Stomach smooth muscle (tissue), 2 donors: ENCODE measurements at regions not wholly inside any gene's neighbourhood (a gene's known extent, or its start where the extent isn't known, plus 50 kb on each side); places are given as distances from the start of the nearest gene placed in this dataset.
"Not testable (repeated sequence)": the region's sequence is repeated elsewhere in the genome, so short reads cannot be mapped to it uniquely, and the experiment has no call there.

Experiments used
- H3K27ac ChIP-seq: one replicate; pipeline ENCODE4 v1.7.0; 2013; ENCODE audit warnings: mild to moderate bottlenecking, low read length, inconsistent platforms
- H3K27me3 ChIP-seq, 2 donors: one replicate each; pipeline ENCODE4 v1.7.0; 2013; ENCODE audit warnings: low read length in 2 of 2; ENCODE audit not compliant: insufficient read depth in 2 of 2, control insufficient read depth in 1 of 2
- H3K36me3 ChIP-seq, 2 donors: one replicate each; pipeline ENCODE4 v1.7.0; 2013; ENCODE audit warnings: low read length in 2 of 2; ENCODE audit not compliant: control insufficient read depth in 2 of 2, insufficient read depth in 2 of 2
- H3K4me1 ChIP-seq: one replicate; pipeline ENCODE4 v1.7.0; 2013; ENCODE audit warnings: low read length; ENCODE audit not compliant: control insufficient read depth, insufficient read depth
- H3K4me3 ChIP-seq, 2 donors: one replicate each; pipeline ENCODE4 v1.7.0; 2013; ENCODE audit warnings: low read length in 2 of 2
- H3K9ac ChIP-seq, 2 donors: one replicate each; pipeline ENCODE4 v1.7.0; 2013; ENCODE audit warnings: low read length in 2 of 2, mild to moderate bottlenecking in 1 of 2
- H3K9me3 ChIP-seq, 2 donors: one replicate each; pipeline ENCODE4 v1.7.0; 2013; ENCODE audit warnings: low read length in 2 of 2; ENCODE audit not compliant: control insufficient read depth in 2 of 2
- donor health status: healthy.
- donor health status: Pancreatic carcinoma.

DNA sequence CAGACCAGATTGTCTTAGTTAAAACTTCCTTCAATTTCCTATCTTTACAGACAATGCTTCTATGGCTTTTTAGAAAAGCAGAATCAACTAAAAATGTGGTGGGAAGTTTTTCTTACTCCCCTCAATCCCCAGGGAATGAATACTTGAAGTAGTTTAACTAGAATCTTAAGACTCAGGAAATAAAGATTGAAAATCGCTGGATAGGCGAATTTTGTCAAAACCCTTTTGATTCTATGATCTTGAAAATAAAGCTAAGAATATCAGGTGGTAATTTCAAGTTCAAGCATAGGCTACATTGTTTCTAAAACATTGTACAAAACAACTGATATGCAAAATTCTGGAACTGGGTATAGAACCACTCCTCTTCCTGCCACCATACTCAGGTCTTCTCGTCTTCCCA lies 276.5 kb upstream of the GK2 start:
- H3K4me3 ChIP-seq = no peak overlapping the region
- H3K36me3 ChIP-seq = no peaks in the 10 kb centered on the region
- no peaks in the 10 kb centered on the region for H3K9me3 ChIP-seq
- no peak overlapping the region for H3K9ac ChIP-seq
- H3K4me1 ChIP-seq = peaks cover 6% of the 10 kb centered on the region
- no peaks in the 10 kb centered on the region for H3K27me3 ChIP-seq
- no peak overlapping the region for H3K27ac ChIP-seq

DNA sequence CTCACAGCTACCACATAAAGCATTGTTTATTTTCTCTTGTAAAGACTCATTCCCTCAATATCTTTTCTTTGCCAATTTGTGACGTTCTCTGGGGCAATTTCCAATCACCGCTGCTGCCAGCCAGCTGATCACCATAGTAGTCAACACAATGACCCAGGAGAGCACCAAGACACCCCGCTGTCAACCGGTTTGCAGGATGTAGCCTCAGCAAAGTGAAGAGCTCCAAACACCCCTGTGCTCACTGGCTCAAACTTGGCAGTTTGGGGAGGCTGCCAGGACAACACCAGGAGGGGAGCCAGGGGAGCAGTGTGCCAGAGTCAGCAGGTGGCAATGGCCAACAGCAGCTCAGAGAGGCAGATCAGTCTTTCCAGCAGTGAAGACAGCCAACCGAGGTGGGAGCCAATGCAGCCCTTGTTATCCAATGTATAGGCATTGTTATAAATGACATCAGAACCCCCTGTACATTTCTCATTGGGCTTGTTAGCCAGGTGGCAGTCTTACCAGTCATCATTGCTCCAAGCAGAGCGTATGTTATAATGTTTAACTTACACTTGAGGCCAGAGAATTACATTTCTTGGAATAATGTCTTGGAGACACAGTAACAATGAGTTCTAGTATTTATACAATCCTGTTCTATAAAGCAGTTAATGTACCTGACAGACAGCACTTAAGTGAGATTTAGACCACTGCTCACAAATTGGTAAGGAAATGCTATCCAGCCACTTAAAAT lies 274.9 kb upstream of the GK2 start:
- no peaks in the 10 kb centered on the region for H3K36me3 ChIP-seq
- peak overlapping the region; percentile 3 for H3K4me3 ChIP-seq
- H3K4me1 ChIP-seq = peaks cover 6% of the 10 kb centered on the region
- H3K27ac ChIP-seq = peak overlapping the region; percentile 32
- H3K9ac ChIP-seq = no peak overlapping the region
- no peaks in the 10 kb centered on the region for H3K9me3 ChIP-seq
- no peaks in the 10 kb centered on the region for H3K27me3 ChIP-seq

DNA sequence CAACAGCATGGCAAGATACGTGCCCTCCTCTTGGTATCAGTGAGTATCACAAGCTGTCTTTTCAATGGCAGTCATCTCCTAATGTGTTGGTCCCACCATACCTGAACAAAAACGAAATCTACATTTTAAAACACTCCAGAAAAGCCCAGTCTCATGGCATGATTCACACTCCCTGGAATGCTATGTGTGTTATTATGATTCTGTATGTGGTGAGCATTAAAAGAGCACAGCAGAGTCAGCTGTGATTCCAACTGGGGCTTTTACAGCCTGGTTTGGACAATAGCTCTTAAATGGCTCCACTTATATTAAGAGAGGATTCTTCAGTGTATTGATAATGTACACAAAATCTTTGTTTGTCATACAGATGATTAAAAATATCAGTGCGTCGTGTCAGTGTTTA lies 274.1 kb upstream of the GK2 start:
- Histone ChIP-seq H3K4me1 (peaks cover 6% of the 10 kb centered on the region), H3K27ac (no peak overlapping the region), H3K36me3 (no peaks in the 10 kb centered on the region), H3K9ac (no peak overlapping the region), H3K9me3 (no peaks in the 10 kb centered on the region), H3K4me3 (peak overlapping the region in 1 of 2 donors; percentile 3), H3K27me3 (no peaks in the 10 kb centered on the region)

DNA sequence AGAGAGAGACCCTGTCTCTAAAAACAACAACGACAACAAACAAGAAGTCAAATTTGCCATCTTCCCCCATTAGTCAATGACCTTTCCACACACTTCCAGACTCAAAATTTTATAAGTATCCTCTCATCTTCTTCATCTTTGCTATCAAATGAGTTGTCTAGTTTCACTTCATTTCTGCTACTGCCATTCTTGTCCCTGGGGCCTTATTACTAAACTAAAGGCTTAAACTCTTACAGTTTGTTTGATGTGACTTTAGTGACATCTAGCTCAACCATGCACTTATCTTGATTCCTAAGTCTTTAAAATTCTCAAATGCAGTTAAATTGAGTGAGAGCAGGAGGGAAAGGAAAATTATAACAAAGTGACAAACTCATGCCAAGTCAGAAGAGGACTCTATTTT lies 271.8 kb upstream of the GK2 start:
- Histone ChIP-seq H3K4me1 (peaks cover 6% of the 10 kb centered on the region), H3K9me3 (no peaks in the 10 kb centered on the region), H3K36me3 (no peaks in the 10 kb centered on the region), H3K4me3 (no peak overlapping the region), H3K9ac (no peak overlapping the region), H3K27ac (no peak overlapping the region), H3K27me3 (no peaks in the 10 kb centered on the region)

DNA sequence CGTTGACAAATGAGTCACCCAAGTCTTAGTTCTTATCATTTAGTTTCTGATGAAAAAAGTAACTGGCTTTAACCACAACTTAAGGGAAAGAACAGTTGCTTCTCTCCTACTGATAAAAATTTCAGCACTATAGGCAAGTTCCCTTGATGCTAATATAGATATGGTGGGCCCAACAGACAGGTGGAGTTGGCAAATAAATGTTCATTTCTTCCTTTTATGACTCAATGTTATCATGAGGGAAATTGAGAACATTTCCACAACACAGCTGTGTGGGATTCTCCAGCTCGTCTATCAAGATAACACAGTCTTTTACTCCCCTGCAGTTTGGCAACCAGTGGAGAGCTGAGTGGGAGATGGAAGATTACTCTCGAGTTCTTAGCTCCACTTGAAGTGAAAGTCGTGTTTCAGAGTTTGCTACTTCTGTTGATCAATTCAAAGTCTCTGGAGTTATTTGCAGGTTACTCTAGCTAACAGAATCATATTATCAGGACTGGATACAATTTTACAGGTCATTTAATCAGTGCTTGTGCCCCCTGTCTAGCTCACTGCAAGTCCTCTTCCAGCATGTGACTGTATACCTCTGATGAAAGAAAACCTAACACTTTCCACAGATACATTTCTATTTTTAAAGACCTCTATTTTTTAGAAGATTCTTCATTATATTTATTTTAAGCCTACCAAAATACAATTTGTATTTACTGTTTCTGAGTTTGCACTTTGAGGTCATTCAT lies 270.6 kb upstream of the GK2 start:
- Histone ChIP-seq H3K9ac (no peak overlapping the region), H3K27ac (no peak overlapping the region), H3K4me1 (peaks cover 6% of the 10 kb centered on the region), H3K27me3 (no peaks in the 10 kb centered on the region), H3K36me3 (no peaks in the 10 kb centered on the region), H3K9me3 (no peaks in the 10 kb centered on the region), H3K4me3 (no peak overlapping the region)

DNA sequence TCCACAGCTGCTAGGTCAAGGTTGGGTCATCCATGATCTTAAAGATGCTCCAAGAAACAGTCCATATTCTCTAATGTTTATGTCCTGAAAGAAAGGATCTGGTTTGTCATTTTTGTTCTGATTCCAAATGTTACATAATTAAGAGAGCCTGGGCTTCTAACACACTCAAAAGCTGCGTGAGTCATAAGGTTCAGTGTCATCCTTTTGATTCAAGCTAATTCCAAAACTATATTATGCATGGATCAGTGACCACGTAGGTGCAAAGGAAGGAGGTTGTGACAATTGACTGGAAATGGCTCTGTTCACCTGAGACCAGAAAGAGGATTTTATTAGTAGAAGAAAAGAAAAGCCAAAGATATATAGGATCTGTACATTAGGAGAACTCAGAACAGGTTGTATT lies 268.7 kb upstream of the GK2 start:
- no peaks in the 10 kb centered on the region for H3K36me3 ChIP-seq
- H3K27ac ChIP-seq = no peak overlapping the region
- H3K9ac ChIP-seq = no peak overlapping the region
- H3K4me3 ChIP-seq = no peak overlapping the region
- H3K9me3 ChIP-seq = no peaks in the 10 kb centered on the region
- H3K27me3 ChIP-seq = no peaks in the 10 kb centered on the region
- H3K4me1 ChIP-seq = no peaks in the 10 kb centered on the region

DNA sequence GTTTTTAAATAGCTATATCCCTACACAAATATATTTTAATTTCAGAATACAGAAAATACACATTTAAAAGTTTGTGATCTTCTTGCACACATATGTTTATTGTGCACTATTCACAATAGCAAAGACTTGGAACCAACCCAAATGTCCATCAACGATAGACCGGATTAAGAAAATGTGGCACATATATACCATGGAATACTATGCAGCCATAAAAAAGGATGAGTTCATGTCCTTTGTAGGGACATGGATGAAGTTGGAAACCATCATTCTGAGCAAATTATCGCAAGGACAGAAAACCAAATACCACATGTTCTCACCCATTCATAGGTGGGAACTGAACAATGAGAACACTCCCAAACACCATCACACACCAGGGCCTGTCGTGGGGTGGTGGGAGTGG lies 266.9 kb upstream of the GK2 start:
- not testable (repeated sequence) for H3K27me3 ChIP-seq, H3K4me3 ChIP-seq, H3K36me3 ChIP-seq, H3K4me1 ChIP-seq, H3K9ac ChIP-seq, H3K27ac ChIP-seq, H3K9me3 ChIP-seq

DNA sequence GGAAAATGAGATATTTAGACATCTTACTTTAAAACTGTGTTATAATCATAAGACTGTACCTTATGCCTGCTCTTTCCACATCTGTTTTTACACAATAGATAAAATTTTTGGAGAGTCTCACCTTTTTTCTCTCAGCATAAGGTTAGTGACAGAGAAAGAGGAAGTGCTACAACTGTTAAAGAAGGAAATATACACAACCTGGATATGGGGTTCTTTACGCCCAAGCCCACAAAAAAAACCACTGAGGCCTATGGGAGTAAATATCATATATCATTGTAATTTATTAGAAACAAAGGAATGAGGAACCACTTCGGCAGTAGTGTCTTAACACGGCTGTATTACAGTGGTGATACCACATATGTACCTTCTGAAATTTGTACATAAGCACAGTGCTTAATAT lies 265.9 kb upstream of the GK2 start:
- no peaks in the 10 kb centered on the region for H3K9me3 ChIP-seq

DNA sequence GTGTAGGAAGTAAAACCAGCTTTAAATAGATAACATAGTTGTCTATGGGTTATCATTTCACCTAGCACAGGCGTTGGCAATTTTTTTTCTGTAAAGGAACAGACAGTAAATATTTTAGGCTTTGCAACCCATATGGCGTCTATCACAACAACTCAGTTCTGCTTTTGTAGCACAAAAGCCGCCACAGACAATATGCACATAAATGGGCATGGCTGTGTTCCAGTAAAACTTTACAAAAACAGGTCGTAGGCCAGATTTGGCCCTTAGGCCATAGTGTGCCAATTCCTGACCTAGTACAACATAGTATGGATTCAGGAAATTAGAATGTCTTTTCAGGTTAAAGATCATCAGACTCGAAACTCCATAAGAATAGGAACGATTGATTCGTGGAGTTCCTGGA lies 265.3 kb upstream of the GK2 start:
- Histone ChIP-seq H3K9me3 (no peaks in the 10 kb centered on the region), H3K27me3 (no peaks in the 10 kb centered on the region), H3K27ac (no peak overlapping the region), H3K9ac (no peak overlapping the region), H3K4me3 (no peak overlapping the region), H3K4me1 (no peaks in the 10 kb centered on the region), H3K36me3 (no peaks in the 10 kb centered on the region)

More for the DNA sequence above, 265.9 kb upstream of the GK2 start:
- no peaks in the 10 kb centered on the region for H3K36me3 ChIP-seq
- no peak overlapping the region for H3K4me3 ChIP-seq
- H3K9ac ChIP-seq = no peak overlapping the region
- H3K4me1 ChIP-seq = no peaks in the 10 kb centered on the region
- no peaks in the 10 kb centered on the region for H3K27me3 ChIP-seq
- no peak overlapping the region for H3K27ac ChIP-seq

DNA sequence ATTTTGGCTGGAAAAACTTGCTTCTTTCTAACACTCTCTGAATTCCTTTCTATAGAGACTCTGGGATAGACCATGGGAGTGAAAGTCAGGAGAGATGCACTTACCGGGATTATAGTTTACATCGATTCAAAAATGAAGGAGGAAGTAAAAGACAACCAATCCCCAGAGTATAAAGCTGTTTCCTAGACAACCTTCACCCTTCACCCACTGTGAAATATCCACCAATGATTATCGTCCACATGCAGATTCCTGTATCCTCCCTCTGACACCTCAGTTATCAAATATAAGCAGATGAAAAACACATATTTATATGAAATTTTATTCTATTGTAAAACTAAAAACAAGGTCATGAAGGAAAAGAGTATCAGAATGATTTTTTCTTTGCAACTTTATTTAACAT lies 258.8 kb upstream of the GK2 start:
- H3K4me3 ChIP-seq = no peak overlapping the region
- H3K9ac ChIP-seq = no peak overlapping the region
- no peaks in the 10 kb centered on the region for H3K36me3 ChIP-seq
- no peaks in the 10 kb centered on the region for H3K27me3 ChIP-seq
- no peaks in the 10 kb centered on the region for H3K4me1 ChIP-seq
- no peaks in the 10 kb centered on the region for H3K9me3 ChIP-seq
- no peak overlapping the region for H3K27ac ChIP-seq

DNA sequence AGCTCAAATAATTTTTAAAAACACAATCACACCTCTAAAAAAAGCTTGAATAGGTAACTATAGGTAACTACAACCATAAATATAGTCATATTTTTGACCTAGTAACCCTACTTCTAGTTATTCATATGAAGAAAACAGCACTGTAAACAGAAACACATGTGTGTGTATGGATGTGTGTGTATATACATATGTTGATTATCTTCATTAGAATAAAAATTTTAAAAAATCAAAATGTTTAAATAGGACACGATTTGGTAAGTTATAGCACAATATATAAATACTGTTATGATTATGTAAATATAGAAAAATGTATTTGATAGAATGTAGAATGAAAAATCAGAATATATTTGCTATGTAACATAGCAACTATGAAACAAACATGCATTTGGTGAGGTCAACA lies 258.1 kb upstream of the GK2 start:
- H3K9ac ChIP-seq = no peak overlapping the region
- H3K9me3 ChIP-seq = no peaks in the 10 kb centered on the region
- no peaks in the 10 kb centered on the region for H3K4me1 ChIP-seq
- H3K27ac ChIP-seq = no peak overlapping the region
- H3K36me3 ChIP-seq = no peaks in the 10 kb centered on the region
- H3K4me3 ChIP-seq = no peak overlapping the region
- no peaks in the 10 kb centered on the region for H3K27me3 ChIP-seq
